ENCODE measurements at regions not wholly inside any gene's neighbourhood (a gene's known extent, or its start where the extent isn't known, plus 50 kb on each side); places are given as distances from the start of the nearest gene placed in this dataset.

GRCh38 chr3:28050120-28050519 lies 191.3 kb upstream of the CMC1 start:
- H3K4me3 ChIP-seq (ENCODE audit: low read length) = no peak overlapping the region

GRCh38 chr3:28050885-28051284 lies 190.5 kb upstream of the CMC1 start:
- Histone ChIP-seq H3K79me2 (ENCODE audit: low read length) (no peaks in the 10 kb centered on the region), H3K36me3 (replicated peaks; ENCODE audit: insufficient read depth, low read length) (no peaks in the 10 kb centered on the region), H3K9me2 (replicated peaks; ENCODE audit: insufficient read depth, low read length) (no peaks in the 10 kb centered on the region), H3K9me3 (replicated peaks; ENCODE audit: insufficient read depth, low read length) (no peaks in the 10 kb centered on the region), H3F3A (ENCODE audit: insufficient read depth, low read length) (no peaks in the 10 kb centered on the region), H2AFZ (ENCODE audit: low read length) (no peak overlapping the region), H4K20me1 (ENCODE audit: insufficient read depth, low read length) (no peaks in the 10 kb centered on the region), H3K4me3 (ENCODE audit: low read length) (no peak overlapping the region), H3K9ac (ENCODE audit: low read length) (no peak overlapping the region), H3K4me1 (ENCODE audit: low read length) (no peaks in the 10 kb centered on the region), H3K4me2 (ENCODE audit: low read depth, low read length) (no peak overlapping the region), H3K27me3 (replicated peaks; ENCODE audit: insufficient read depth, low read length) (no peaks in the 10 kb centered on the region), H3K27ac (ENCODE audit: low read length) (no peak overlapping the region)
- TF ChIP-seq EZH2phosphoT487 (IDR thresholded peaks at IDR 0.05; ENCODE audit: low read length) = no peak
- no peak for TF ChIP-seq CTCF (IDR thresholded peaks at IDR 0.05; ENCODE audit: low read length)
- TF ChIP-seq EZH2 (optimal IDR thresholded peaks at IDR 0.05; ENCODE audit: low read depth, low read length) = no peak
- no peak for DNase-seq

More at GRCh38 chr3:28050120-28050519, 191.3 kb upstream of the CMC1 start:
- Histone ChIP-seq H2AFZ (ENCODE audit: low read length) (no peak overlapping the region), H3F3A (ENCODE audit: insufficient read depth, low read length) (no peaks in the 10 kb centered on the region), H3K9me2 (replicated peaks; ENCODE audit: insufficient read depth, low read length) (no peaks in the 10 kb centered on the region), H3K27me3 (replicated peaks; ENCODE audit: insufficient read depth, low read length) (no peaks in the 10 kb centered on the region), H3K9ac (ENCODE audit: low read length) (no peak overlapping the region), H3K36me3 (replicated peaks; ENCODE audit: insufficient read depth, low read length) (no peaks in the 10 kb centered on the region), H4K20me1 (ENCODE audit: insufficient read depth, low read length) (no peaks in the 10 kb centered on the region), H3K27ac (ENCODE audit: low read length) (no peak overlapping the region), H3K4me2 (ENCODE audit: low read depth, low read length) (no peak overlapping the region), H3K9me3 (replicated peaks; ENCODE audit: insufficient read depth, low read length) (no peaks in the 10 kb centered on the region), H3K4me1 (ENCODE audit: low read length) (no peaks in the 10 kb centered on the region), H3K79me2 (ENCODE audit: low read length) (no peaks in the 10 kb centered on the region)
- DNase-seq = no peak
- TF ChIP-seq EZH2 (optimal IDR thresholded peaks at IDR 0.05; ENCODE audit: low read depth, low read length) = no peak
- TF ChIP-seq CTCF (IDR thresholded peaks at IDR 0.05; ENCODE audit: low read length) = no peak
- TF ChIP-seq EZH2phosphoT487 (IDR thresholded peaks at IDR 0.05; ENCODE audit: low read length) = no peak

- no peak for TF ChIP-seq EZH2 (optimal IDR thresholded peaks at IDR 0.05; ENCODE audit: low read depth, low read length)
- Histone ChIP-seq H3K4me3 (ENCODE audit: low read length) (no peak overlapping the region), H3K27me3 (replicated peaks; ENCODE audit: insufficient read depth, low read length) (no peaks in the 10 kb centered on the region), H3K79me2 (ENCODE audit: low read length) (no peaks in the 10 kb centered on the region), H3K9me2 (replicated peaks; ENCODE audit: insufficient read depth, low read length) (no peaks in the 10 kb centered on the region), H3K9ac (ENCODE audit: low read length) (no peak overlapping the region), H3K27ac (ENCODE audit: low read length) (no peak overlapping the region), H3K4me1 (ENCODE audit: low read length) (no peaks in the 10 kb centered on the region), H2AFZ (ENCODE audit: low read length) (no peak overlapping the region), H3F3A (ENCODE audit: insufficient read depth, low read length) (no peaks in the 10 kb centered on the region), H3K9me3 (replicated peaks; ENCODE audit: insufficient read depth, low read length) (no peaks in the 10 kb centered on the region), H3K36me3 (replicated peaks; ENCODE audit: insufficient read depth, low read length) (no peaks in the 10 kb centered on the region), H3K4me2 (ENCODE audit: low read depth, low read length) (no peak overlapping the region), H4K20me1 (ENCODE audit: insufficient read depth, low read length) (no peaks in the 10 kb centered on the region)
- DNase-seq = no peak
These were observed 187.7 kb upstream of the CMC1 start for GRCh38 chr3:28053759-28054158.

- no peaks in the 10 kb centered on the region for H4K20me1 ChIP-seq (ENCODE audit: insufficient read depth, low read length)
- no peaks in the 10 kb centered on the region for H3K79me2 ChIP-seq (ENCODE audit: low read length)
- H3K4me1 ChIP-seq (ENCODE audit: low read length) = no peaks in the 10 kb centered on the region
- no peaks in the 10 kb centered on the region for H3K9me3 ChIP-seq (replicated peaks; ENCODE audit: insufficient read depth, low read length)
- TF ChIP-seq EZH2phosphoT487 (IDR thresholded peaks at IDR 0.05; ENCODE audit: low read length) (no peak), EZH2 (optimal IDR thresholded peaks at IDR 0.05; ENCODE audit: low read depth, low read length) (no peak), CTCF (IDR thresholded peaks at IDR 0.05; ENCODE audit: low read length) (no peak)
- no peaks in the 10 kb centered on the region for H3K27me3 ChIP-seq (replicated peaks; ENCODE audit: insufficient read depth, low read length)
- H3K4me3 ChIP-seq (ENCODE audit: low read length) = no peak overlapping the region
- H3K9ac ChIP-seq (ENCODE audit: low read length) = no peak overlapping the region
- H3K36me3 ChIP-seq (replicated peaks; ENCODE audit: insufficient read depth, low read length) = no peaks in the 10 kb centered on the region
- DNase-seq = no peak
- H3K4me2 ChIP-seq (ENCODE audit: low read depth, low read length) = no peak overlapping the region
- no peak overlapping the region for H2AFZ ChIP-seq (ENCODE audit: low read length)
- H3F3A ChIP-seq (ENCODE audit: insufficient read depth, low read length) = no peaks in the 10 kb centered on the region
- no peaks in the 10 kb centered on the region for H3K9me2 ChIP-seq (replicated peaks; ENCODE audit: insufficient read depth, low read length)
- no peak overlapping the region for H3K27ac ChIP-seq (ENCODE audit: low read length)
These were observed 184.6 kb upstream of the CMC1 start for GRCh38 chr3:28056806-28057205.
